ENCODE measurements at regions not wholly inside any gene's neighbourhood (a gene's known extent, or its start where the extent isn't known, plus 50 kb on each side); places are given as distances from the start of the nearest gene placed in this dataset.

DNA sequence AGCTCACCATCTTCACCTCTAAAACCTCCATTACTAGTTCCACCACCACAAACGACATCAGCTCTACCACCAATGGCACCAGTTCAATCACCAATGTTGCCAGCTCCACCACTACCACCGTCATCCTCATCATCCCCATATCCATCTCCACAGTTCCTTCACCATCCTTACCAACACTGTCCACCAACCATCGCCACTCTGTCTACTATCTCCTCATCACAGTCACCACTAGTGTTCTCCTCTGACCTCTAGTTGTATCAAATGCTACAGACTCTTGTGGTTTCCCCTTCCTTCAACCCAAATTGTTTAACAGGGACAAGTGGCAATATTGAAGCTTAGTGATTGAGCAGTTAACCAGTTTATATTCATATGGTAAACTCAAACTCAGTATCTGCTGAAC, 182.6 kb downstream of the CAAP1 start:
- TF ChIP-seq CTCF (IDR thresholded peaks at IDR 0.05; ENCODE audit: extremely low read depth, low read depth, low read length): no peak
- Histone ChIP-seq H3K27ac (ENCODE audit: low read depth, low read length) (no peak overlapping the region), H3K36me3 (ENCODE audit: insufficient read depth, low read length) (no peaks in the 10 kb centered on the region), H3K79me2 (ENCODE audit: insufficient read depth, low read length) (no peaks in the 10 kb centered on the region), H3K4me3 (ENCODE audit: insufficient read depth, low read length) (no peak overlapping the region), H3K9me3 (ENCODE audit: low read depth, low read length) (no peaks in the 10 kb centered on the region), H3K27me3 (ENCODE audit: insufficient read depth, low read length) (no peaks in the 10 kb centered on the region), H3K4me2 (ENCODE audit: insufficient read depth, low read length) (no peak overlapping the region), H4K20me1 (ENCODE audit: insufficient read depth, low read length) (no peaks in the 10 kb centered on the region), H2AFZ (ENCODE audit: low read length) (no peak overlapping the region), H3K4me1 (ENCODE audit: insufficient read depth, low read length) (no peaks in the 10 kb centered on the region)
- no peak for DNase-seq (ENCODE audit: insufficient read length, low spot score, missing footprints)

GRCh38 chr9:26706223-26706622, 186.4 kb downstream of the CAAP1 start:
- no peak for DNase-seq (ENCODE audit: insufficient read length, low spot score, missing footprints)
- H3K4me1 ChIP-seq (ENCODE audit: insufficient read depth, low read length): no peaks in the 10 kb centered on the region
- TF ChIP-seq CTCF (IDR thresholded peaks at IDR 0.05; ENCODE audit: extremely low read depth, low read depth, low read length): no peak
- H3K27ac ChIP-seq (ENCODE audit: low read depth, low read length): no peak overlapping the region
- H3K4me3 ChIP-seq (ENCODE audit: insufficient read depth, low read length): no peak overlapping the region
- no peaks in the 10 kb centered on the region for H3K9me3 ChIP-seq (ENCODE audit: low read depth, low read length)
- H3K36me3 ChIP-seq (ENCODE audit: insufficient read depth, low read length): no peaks in the 10 kb centered on the region
- H4K20me1 ChIP-seq (ENCODE audit: insufficient read depth, low read length): no peaks in the 10 kb centered on the region
- H3K4me2 ChIP-seq (ENCODE audit: insufficient read depth, low read length): no peak overlapping the region
- no peaks in the 10 kb centered on the region for H3K79me2 ChIP-seq (ENCODE audit: insufficient read depth, low read length)
- no peak overlapping the region for H2AFZ ChIP-seq (ENCODE audit: low read length)
- H3K27me3 ChIP-seq (ENCODE audit: insufficient read depth, low read length): no peaks in the 10 kb centered on the region

GRCh38 chr9:26695298-26695622, 197.3 kb downstream of the CAAP1 start:
- H3K4me3 ChIP-seq (ENCODE audit: insufficient read depth, low read length): no peak overlapping the region
- H3K27me3 ChIP-seq (ENCODE audit: insufficient read depth, low read length): no peaks in the 10 kb centered on the region
- no peaks in the 10 kb centered on the region for H3K79me2 ChIP-seq (ENCODE audit: insufficient read depth, low read length)
- no peak overlapping the region for H2AFZ ChIP-seq (ENCODE audit: low read length)
- H3K4me2 ChIP-seq (ENCODE audit: insufficient read depth, low read length): no peak overlapping the region
- H3K4me1 ChIP-seq (ENCODE audit: insufficient read depth, low read length): no peaks in the 10 kb centered on the region
- H3K27ac ChIP-seq (ENCODE audit: low read depth, low read length): no peak overlapping the region
- no peaks in the 10 kb centered on the region for H3K36me3 ChIP-seq (ENCODE audit: insufficient read depth, low read length)
- TF ChIP-seq CTCF (IDR thresholded peaks at IDR 0.05; ENCODE audit: extremely low read depth, low read depth, low read length): no peak
- no peaks in the 10 kb centered on the region for H3K9me3 ChIP-seq (ENCODE audit: low read depth, low read length)
- H4K20me1 ChIP-seq (ENCODE audit: insufficient read depth, low read length): no peaks in the 10 kb centered on the region
- no peak for DNase-seq (ENCODE audit: insufficient read length, low spot score, missing footprints)

- Histone ChIP-seq H3K36me3 (ENCODE audit: insufficient read depth, low read length) (no peaks in the 10 kb centered on the region), H3K4me3 (ENCODE audit: insufficient read depth, low read length) (no peak overlapping the region), H3K79me2 (ENCODE audit: insufficient read depth, low read length) (no peaks in the 10 kb centered on the region), H3K9me3 (ENCODE audit: low read depth, low read length) (no peaks in the 10 kb centered on the region), H3K27ac (ENCODE audit: low read depth, low read length) (no peak overlapping the region), H2AFZ (ENCODE audit: low read length) (no peak overlapping the region), H3K4me1 (ENCODE audit: insufficient read depth, low read length) (no peaks in the 10 kb centered on the region), H3K4me2 (ENCODE audit: insufficient read depth, low read length) (no peak overlapping the region), H4K20me1 (ENCODE audit: insufficient read depth, low read length) (no peaks in the 10 kb centered on the region), H3K27me3 (ENCODE audit: insufficient read depth, low read length) (no peaks in the 10 kb centered on the region)
- no peak for DNase-seq (ENCODE audit: insufficient read length, low spot score, missing footprints)
- no peak for TF ChIP-seq CTCF (IDR thresholded peaks at IDR 0.05; ENCODE audit: extremely low read depth, low read depth, low read length)
Observed at GRCh38 chr9:26694381-26695297, 198.0 kb downstream of the CAAP1 start.

All from osteoblast (primary cell).